NB4 (cell line): ENCODE measurements at regions not wholly inside any gene's neighbourhood (a gene's known extent, or its start where the extent isn't known, plus 50 kb on each side); places are given as distances from the start of the nearest gene placed in this dataset.

Experiments
- DNase-seq: peaks from one replicate; pipeline ENCODE4 v3.0.0; 2010; ENCODE audit warnings: low read depth
- H3K4me3 ChIP-seq: one replicate; pipeline ENCODE4 v1.5.1; 2011; ENCODE audit warnings: mild to moderate bottlenecking, low read depth, low read length, moderate library complexity
- CTCF ChIP-seq: IDR thresholded peaks from one replicate; pipeline ENCODE4 v1.5.1; 2012; ENCODE audit warnings: low read depth, low read length
- MAX ChIP-seq: IDR thresholded peaks from 2 replicates; pipeline ENCODE4 v1.6.1; 2011; ENCODE audit warnings: low read depth, low read length
- MYC ChIP-seq: IDR thresholded peaks from 2 replicates; pipeline ENCODE4 v1.6.1; 2011; ENCODE audit warnings: low read depth, low read length
- POLR2A ChIP-seq: IDR thresholded peaks from 2 replicates; pipeline ENCODE4 v1.6.1; 2011; ENCODE audit warnings: mild to moderate bottlenecking; ENCODE audit not compliant: insufficient read length; ENCODE audit errors: extremely low read depth

- no peak for DNase-seq
- H3K4me3 ChIP-seq, result no peak overlapping the region
- TF ChIP-seq POLR2A (no peak), MYC (no peak), CTCF (no peak), MAX (no peak)
These were observed 60.6 kb upstream of the CDK20 start for GRCh38 chr9:88034964-88035363.

- DNase-seq, result no peak
- no peak overlapping the region for H3K4me3 ChIP-seq
- TF ChIP-seq CTCF (no peak), MAX (no peak), MYC (no peak), POLR2A (no peak)
These were observed 59.0 kb upstream of the CDK20 start for GRCh38 chr9:88033359-88033702.

- H3K4me3 ChIP-seq, result no peak overlapping the region
- no peak for TF ChIP-seq POLR2A
- no peak for TF ChIP-seq MYC
- DNase-seq, result no peak
These were observed 54.0 kb upstream of the CDK20 start for GRCh38 chr9:88028338-88028737.

- no peak for DNase-seq
- H3K4me3 ChIP-seq, result no peak overlapping the region
- TF ChIP-seq MAX (no peak), CTCF (no peak), POLR2A (no peak), MYC (no peak)
These were observed 51.8 kb upstream of the CDK20 start for GRCh38 chr9:88026118-88026479.

- no peak overlapping the region for H3K4me3 ChIP-seq
- TF ChIP-seq POLR2A (no peak), CTCF (peak; percentile 4), MAX (no peak), MYC (no peak)
- DNase-seq, result no peak
These were observed 51.2 kb upstream of the CDK20 start for GRCh38 chr9:88025411-88026117.

- DNase-seq, result no peak
- TF ChIP-seq POLR2A (no peak), MAX (no peak), CTCF (no peak)
- no peak overlapping the region for H3K4me3 ChIP-seq
These were observed 50.6 kb upstream of the CDK20 start for GRCh38 chr9:88024896-88025295.
